ENCODE measurements at regions not wholly inside any gene's neighbourhood (a gene's known extent, or its start where the extent isn't known, plus 50 kb on each side); places are given as distances from the start of the nearest gene placed in this dataset.

DNA sequence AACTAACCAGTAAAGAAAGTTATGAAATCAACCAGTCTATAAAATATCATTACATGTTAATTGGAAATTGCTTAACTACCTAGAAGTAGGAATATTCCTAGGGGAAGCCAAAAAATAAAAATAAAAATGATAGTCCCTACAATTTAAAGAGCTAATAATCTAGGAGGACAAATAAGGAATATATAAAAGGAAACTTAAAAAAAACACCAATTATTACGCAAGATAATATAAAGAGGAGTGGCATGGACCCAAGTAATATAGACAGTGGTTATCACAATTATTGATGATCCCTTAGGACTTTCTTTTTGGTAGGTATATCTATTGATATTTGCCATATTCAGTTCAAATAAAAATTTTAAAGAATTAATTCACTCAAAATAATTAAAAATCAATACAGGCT is 498.7 kb downstream of the SOX5 start:
- no peak for ATAC-seq (replicated peaks)

DNA sequence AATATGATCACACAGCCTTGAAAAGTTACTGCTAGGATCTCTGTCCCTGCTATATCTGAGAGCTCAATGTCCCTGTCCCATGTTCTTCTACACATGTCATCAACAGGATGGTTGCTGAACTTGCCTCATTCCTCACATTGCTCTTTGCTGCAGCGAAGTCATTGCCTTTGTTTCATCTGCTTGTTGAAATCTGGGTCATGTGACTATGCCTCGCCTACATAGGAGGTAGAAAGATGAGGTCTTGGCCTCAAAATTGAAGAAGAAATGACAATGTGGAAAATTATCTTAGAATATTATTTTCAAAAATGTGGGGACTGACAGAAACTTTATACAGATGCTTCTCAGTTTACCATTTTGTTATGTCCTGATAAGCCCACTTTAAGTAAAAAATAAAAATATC is 494.2 kb downstream of the SOX5 start:
- peaks cover 0 to 1% of the 10 kb centered on the region in 2 donors for H3K9me3 Mint-ChIP-seq
- no peaks in the 10 kb centered on the region for H3K36me3 Mint-ChIP-seq
- H3K27me3 Mint-ChIP-seq, result no peaks in the 10 kb centered on the region
- H3K4me3 Mint-ChIP-seq, result no peak overlapping the region
- no peaks in the 10 kb centered on the region for H3K4me1 Mint-ChIP-seq
- ATAC-seq (replicated peaks) (no peak), DNase-seq (no peak)
- no peak overlapping the region for H3K27ac Mint-ChIP-seq

More for the DNA sequence above, 498.7 kb downstream of the SOX5 start:
- no peaks in the 10 kb centered on the region for H3K36me3 Mint-ChIP-seq
- no peak overlapping the region for H3K27ac Mint-ChIP-seq
- H3K9me3 Mint-ChIP-seq, result peaks cover 0 to 2% of the 10 kb centered on the region in 2 donors
- no peak for DNase-seq
- H3K27me3 Mint-ChIP-seq, result no peaks in the 10 kb centered on the region
- no peak overlapping the region for H3K4me3 Mint-ChIP-seq
- H3K4me1 Mint-ChIP-seq, result no peaks in the 10 kb centered on the region

DNA sequence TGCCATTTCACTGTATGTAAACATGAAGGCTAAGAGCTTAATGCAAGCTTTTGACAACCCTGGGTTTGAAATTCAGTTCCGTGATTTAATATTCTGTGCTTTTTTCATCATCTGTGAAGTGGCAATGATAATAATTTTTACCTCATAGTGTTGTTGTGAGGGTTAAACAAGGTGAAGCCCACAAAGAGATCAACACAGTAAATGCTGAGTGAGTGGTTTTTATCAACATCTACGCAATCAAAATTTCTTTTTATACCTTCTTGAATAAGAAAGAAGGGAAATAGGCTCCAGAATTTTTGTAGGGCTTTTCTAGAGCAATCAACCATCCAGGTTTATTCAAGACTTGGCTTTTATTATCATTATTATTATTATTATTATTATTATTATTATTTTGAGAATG is 490.8 kb downstream of the SOX5 start:
- no peak for ATAC-seq (replicated peaks)
- no peaks in the 10 kb centered on the region for H3K27me3 Mint-ChIP-seq
- no peaks in the 10 kb centered on the region for H3K36me3 Mint-ChIP-seq
- no peaks in the 10 kb centered on the region for H3K4me1 Mint-ChIP-seq
- H3K27ac Mint-ChIP-seq, result no peak overlapping the region
- DNase-seq, result no peak
- H3K4me3 Mint-ChIP-seq, result no peak overlapping the region
- H3K9me3 Mint-ChIP-seq, result peaks cover 0 to 3% of the 10 kb centered on the region in 2 donors

DNA sequence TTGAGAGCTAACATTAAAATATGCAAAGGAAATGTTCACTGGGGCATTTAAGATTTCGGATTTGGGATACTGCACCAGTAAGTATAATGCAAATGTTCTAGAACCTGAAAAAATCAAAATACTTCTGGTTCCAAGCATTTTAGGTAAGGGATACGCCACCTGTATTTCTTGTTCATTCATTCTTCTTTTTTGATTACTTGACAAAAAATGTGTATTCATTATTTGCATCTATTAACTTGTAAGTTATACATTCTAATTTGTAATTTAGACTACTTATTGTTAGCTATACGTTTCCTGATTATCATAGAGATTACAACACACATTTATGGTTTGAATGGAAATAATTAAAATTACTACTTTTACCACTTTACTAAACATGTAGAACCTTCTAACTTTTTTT is 486.9 kb downstream of the SOX5 start:
- Mint-ChIP-seq H3K4me1 (no peaks in the 10 kb centered on the region), H3K36me3 (peaks cover 0 to 2% of the 10 kb centered on the region in 2 donors), H3K9me3 (peaks cover 10 to 12% of the 10 kb centered on the region in 2 donors), H3K4me3 (no peak overlapping the region), H3K27ac (no peak overlapping the region), H3K27me3 (no peaks in the 10 kb centered on the region)
- no peak for DNase-seq
- ATAC-seq (replicated peaks), result no peak

DNA sequence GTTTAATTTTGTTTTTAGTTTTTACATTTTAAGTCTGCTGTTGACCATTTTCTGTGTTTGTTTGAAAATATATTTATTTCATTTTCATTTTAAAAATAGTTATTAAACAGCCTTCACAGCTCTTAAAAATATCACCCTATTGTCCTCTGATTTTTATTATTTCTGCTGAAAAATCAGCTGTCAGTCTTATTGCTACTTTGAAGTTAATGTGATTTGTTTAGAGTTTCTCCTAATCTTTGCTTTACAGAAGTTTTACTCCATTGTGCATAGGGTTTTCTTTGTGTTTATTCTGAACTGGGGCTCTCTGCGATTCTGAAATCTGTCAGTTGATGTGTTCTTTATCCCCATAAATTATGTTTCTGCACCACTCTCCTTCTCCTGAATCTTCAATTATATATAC is 486.3 kb downstream of the SOX5 start:
- ATAC-seq (replicated peaks) (no peak), DNase-seq (no peak)
- peaks cover 0 to 2% of the 10 kb centered on the region in 2 donors for H3K36me3 Mint-ChIP-seq
- peaks cover 10 to 15% of the 10 kb centered on the region in 2 donors for H3K9me3 Mint-ChIP-seq
- no peaks in the 10 kb centered on the region for H3K27me3 Mint-ChIP-seq
- no peaks in the 10 kb centered on the region for H3K4me1 Mint-ChIP-seq
- no peak overlapping the region for H3K4me3 Mint-ChIP-seq
- H3K27ac Mint-ChIP-seq, result no peak overlapping the region

DNA sequence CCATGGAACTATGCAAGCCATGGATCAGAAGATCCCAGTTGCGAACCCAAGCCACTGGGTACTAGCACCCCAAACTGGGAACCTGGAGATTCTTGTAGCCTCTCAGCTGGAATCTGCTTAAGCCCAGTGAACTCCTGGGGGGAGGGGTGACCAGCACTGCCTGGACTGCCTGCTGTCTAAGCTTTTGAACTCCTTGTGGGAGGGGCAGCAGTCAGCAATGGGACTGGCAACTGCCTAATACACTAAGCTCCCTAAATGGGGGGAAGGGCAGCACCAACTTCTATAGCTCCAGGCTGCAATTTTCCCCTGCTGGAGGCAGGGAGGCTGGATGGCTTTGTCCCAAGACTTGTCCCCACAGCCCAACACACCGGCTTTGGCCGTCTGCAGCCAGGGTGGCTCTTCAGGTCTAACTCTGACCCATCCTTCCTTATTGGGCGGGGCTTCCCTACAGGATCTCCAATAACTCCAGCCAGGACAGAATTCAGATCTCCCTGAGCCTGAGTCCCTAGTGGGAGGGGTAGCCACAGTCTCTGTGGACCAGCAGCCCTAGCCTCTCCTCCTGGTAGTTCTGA is 485.1 kb downstream of the SOX5 start:
- H3K27me3 Mint-ChIP-seq, result no peaks in the 10 kb centered on the region
- H3K4me3 Mint-ChIP-seq, result no peak overlapping the region
- DNase-seq, result no peak
- H3K27ac Mint-ChIP-seq, result no peak overlapping the region
- peaks cover 0 to 2% of the 10 kb centered on the region in 2 donors for H3K36me3 Mint-ChIP-seq
- peaks cover 10 to 19% of the 10 kb centered on the region in 2 donors for H3K9me3 Mint-ChIP-seq
- no peak for ATAC-seq (replicated peaks)
- H3K4me1 Mint-ChIP-seq, result no peaks in the 10 kb centered on the region

DNA sequence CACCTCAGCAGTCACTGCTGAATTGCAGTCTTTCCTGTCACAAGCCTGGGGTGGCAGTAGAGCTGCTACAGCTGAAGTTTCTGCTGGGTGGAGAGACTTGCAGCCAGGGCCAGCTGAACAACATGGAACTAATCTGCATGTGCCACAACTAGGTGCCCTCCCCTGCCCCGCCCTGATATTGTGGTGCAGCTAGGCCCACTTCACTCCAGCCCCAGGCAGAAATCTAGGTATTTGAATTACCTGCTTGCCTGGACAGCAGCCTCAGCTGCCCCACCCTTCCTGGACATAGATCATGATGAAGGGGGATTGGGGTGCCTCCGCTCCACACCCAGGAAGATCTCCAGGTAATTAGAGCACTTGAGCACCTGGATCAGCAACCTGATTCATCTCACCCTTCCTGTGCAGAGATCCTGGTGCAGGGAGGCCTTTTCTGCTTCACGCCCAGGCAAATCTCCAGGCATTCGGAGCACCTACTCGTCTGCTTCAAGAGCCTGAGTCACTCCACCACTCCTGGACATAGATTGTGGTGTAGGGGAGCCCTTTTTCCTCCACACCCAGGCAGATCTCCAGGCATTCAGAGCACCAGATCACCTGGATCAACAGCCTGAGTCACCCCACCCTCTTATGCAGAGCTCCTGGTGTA is 477.0 kb downstream of the SOX5 start:
- Mint-ChIP-seq H3K4me3 (no peak overlapping the region), H3K9me3 (peaks cover 4 to 14% of the 10 kb centered on the region in 2 donors), H3K27ac (no peak overlapping the region), H3K36me3 (no peaks in the 10 kb centered on the region), H3K4me1 (no peaks in the 10 kb centered on the region), H3K27me3 (no peaks in the 10 kb centered on the region)
- ATAC-seq (replicated peaks) (no peak), DNase-seq (no peak)

DNA sequence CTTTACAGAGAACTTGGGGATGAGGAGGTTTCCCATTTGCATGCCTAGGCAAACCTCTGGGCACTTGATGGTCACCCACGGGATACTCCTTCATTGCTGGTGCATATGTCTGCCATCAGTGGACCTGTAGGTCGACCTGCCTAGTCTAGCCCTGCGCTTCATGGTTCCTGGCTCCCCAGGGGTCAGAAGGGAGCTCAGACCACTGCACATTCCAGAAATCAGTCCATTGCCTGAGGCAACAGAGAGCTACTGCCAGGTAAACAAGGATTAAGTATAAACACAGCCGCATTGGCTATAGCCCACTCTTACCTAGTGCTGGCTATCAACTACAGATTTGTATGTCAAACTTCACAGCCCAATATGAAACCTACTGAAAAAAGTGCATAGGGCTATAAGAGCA is 476.4 kb downstream of the SOX5 start:
- H3K27me3 Mint-ChIP-seq, result no peaks in the 10 kb centered on the region
- no peaks in the 10 kb centered on the region for H3K36me3 Mint-ChIP-seq
- no peak overlapping the region for H3K4me3 Mint-ChIP-seq
- no peak overlapping the region for H3K27ac Mint-ChIP-seq
- no peak for DNase-seq
- no peak for ATAC-seq (replicated peaks)
- H3K4me1 Mint-ChIP-seq, result no peaks in the 10 kb centered on the region
- H3K9me3 Mint-ChIP-seq, result peaks cover 4 to 11% of the 10 kb centered on the region in 2 donors

DNA sequence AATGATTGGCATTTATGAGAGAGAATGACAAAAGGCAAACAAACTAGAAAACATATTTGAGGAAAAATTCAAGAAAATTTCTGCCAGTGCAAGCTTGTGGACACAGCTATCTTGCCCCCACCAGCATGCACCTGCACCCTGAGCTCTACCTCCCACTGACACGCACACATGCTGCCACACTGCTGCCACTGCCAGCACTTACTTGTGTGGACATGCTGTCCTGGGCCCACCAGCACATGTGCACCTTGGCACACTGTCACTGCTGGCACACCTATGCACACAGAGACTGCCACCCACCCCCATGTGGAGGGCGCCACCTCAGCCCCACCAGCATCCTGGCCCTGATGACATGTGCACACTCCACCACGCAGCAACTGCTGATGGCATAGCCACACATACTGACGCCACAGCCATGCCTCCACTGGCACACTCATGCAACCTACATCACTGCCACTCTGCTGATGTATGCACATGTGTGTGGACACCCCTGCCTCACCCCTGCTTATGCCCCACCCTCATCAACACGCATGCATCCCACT is 475.0 kb downstream of the SOX5 start:
- no peak overlapping the region for H3K4me3 Mint-ChIP-seq
- H3K36me3 Mint-ChIP-seq, result no peaks in the 10 kb centered on the region
- H3K27ac Mint-ChIP-seq, result no peak overlapping the region
- H3K9me3 Mint-ChIP-seq, result peaks cover 10 to 13% of the 10 kb centered on the region in 2 donors
- H3K27me3 Mint-ChIP-seq, result no peaks in the 10 kb centered on the region
- H3K4me1 Mint-ChIP-seq, result no peaks in the 10 kb centered on the region
- DNase-seq, result no peak
- ATAC-seq (replicated peaks), result no peak
